KMS-11 (cell line): ENCODE measurements at regions not wholly inside any gene's neighbourhood (a gene's known extent, or its start where the extent isn't known, plus 50 kb on each side); places are given as distances from the start of the nearest gene placed in this dataset.

ENCODE experiments used
- H2AFZ ChIP-seq: fragments of 200-600 bp; sonication (generic); 2 replicates; pipeline ENCODE4 v1.6.1; 2016; ENCODE audit warnings: antibody characterized with exemption, mixed run types, low read depth
- H3K27ac ChIP-seq: fragments of 200-600 bp; sonication (generic); 2 replicates; pipeline ENCODE4 v1.6.1; 2016; ENCODE audit warnings: mild to moderate bottlenecking, mixed run types
- H3K27me3 ChIP-seq: fragments of 200-600 bp; sonication (generic); 2 replicates; pipeline ENCODE4 v1.6.1; 2017; ENCODE audit warnings: mild to moderate bottlenecking, low read depth, mixed run types, moderate library complexity; ENCODE audit not compliant: insufficient read depth
- H3K36me3 ChIP-seq: fragments of 200-600 bp; sonication (generic); 2 replicates; pipeline ENCODE4 v1.6.1; 2017; ENCODE audit warnings: mild to moderate bottlenecking, mixed run types; ENCODE audit not compliant: insufficient read depth
- H3K4me1 ChIP-seq: fragments of 200-600 bp; sonication (generic); 2 replicates; pipeline ENCODE4 v1.6.1; 2016; ENCODE audit warnings: mild to moderate bottlenecking, low read depth, mixed run types; ENCODE audit not compliant: poor library complexity, severe bottlenecking
- H3K4me2 ChIP-seq: fragments of 200-600 bp; sonication (generic); 2 replicates; pipeline ENCODE4 v1.7.0; 2016; ENCODE audit warnings: mild to moderate bottlenecking, mixed run types
- H3K4me3 ChIP-seq: fragments of 200-600 bp; sonication (generic); IDR thresholded peaks from 2 replicates; pipeline ENCODE4 v1.6.1; 2017; ENCODE audit warnings: low read depth, low read length, mixed read lengths; ENCODE audit not compliant: insufficient read depth
- H3K79me2 ChIP-seq: fragments of 200-600 bp; sonication (generic); 2 replicates; pipeline ENCODE4 v1.6.1; 2016; ENCODE audit warnings: low read depth, mixed run types; ENCODE audit not compliant: insufficient read depth
- H3K9ac ChIP-seq: fragments of 200-600 bp; sonication (generic); 2 replicates; pipeline ENCODE4 v1.6.1; 2016; ENCODE audit warnings: mild to moderate bottlenecking, mixed run types
- H4K20me1 ChIP-seq: fragments of 200-600 bp; sonication (generic); 2 replicates; pipeline ENCODE4 v1.6.1; 2016; ENCODE audit warnings: mild to moderate bottlenecking, mixed run types; ENCODE audit not compliant: insufficient read depth
- CTCF ChIP-seq: fragments of 200-600 bp; sonication (generic); conservative IDR thresholded peaks from 2 replicates; pipeline ENCODE4 v1.6.1; 2017; ENCODE audit warnings: low read depth, mild to moderate bottlenecking, antibody characterized with exemption, low read length, moderate library complexity, mixed read lengths

DNA sequence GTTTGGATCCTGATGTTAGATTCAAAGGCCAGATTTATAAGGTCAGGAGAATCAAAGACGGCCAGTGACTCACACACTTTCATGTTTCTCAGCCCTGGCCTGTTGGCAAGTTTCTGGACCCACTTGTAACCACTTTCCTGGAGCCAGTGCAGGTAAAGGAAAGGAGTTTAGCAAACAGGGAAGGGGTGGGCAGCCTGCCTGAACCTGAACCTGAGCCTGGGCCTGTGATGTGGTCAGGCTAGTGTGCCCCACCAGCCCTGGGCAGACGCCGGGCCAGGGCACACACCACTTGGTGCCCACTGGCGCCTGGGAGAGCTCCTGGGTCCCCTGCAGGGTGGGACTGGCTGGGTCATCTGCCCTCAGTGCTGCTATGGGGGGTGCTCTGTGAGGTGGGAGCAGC lies 100.5 kb upstream of the SPRED2 start:
- H2AFZ ChIP-seq, result no peak overlapping the region
- no peak for TF ChIP-seq CTCF
- no peaks in the 10 kb centered on the region for H3K79me2 ChIP-seq
- no peaks in the 10 kb centered on the region for H3K27me3 ChIP-seq
- no peaks in the 10 kb centered on the region for H3K36me3 ChIP-seq
- no peaks in the 10 kb centered on the region for H4K20me1 ChIP-seq
- no peak overlapping the region for H3K27ac ChIP-seq
- H3K9ac ChIP-seq, result no peak overlapping the region
- H3K4me2 ChIP-seq, result no peak overlapping the region
- peaks cover 4% of the 10 kb centered on the region for H3K4me1 ChIP-seq
- H3K4me3 ChIP-seq, result no peak overlapping the region

DNA sequence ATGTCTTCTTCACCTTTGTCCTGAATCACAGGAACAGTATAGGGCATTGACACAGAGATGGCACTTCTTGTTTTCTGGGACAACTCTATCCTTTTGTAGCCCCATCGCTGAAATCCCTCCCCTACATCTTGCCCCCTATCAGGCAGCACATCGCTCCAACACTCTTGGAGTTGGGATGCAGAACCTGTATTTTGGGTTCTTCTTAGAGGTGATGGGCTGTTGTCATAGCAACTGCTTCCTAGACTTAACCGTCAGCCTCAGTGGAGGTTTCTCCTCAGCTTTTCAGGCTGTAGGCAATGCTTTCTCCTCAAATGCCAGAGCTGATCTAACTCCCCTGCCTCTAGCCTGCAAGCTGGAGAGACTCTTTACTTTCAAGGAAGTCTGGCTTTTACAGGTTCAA lies 99.9 kb upstream of the SPRED2 start:
- H3K36me3 ChIP-seq, result no peaks in the 10 kb centered on the region
- H3K27ac ChIP-seq, result no peak overlapping the region
- no peak overlapping the region for H2AFZ ChIP-seq
- H3K9ac ChIP-seq, result no peak overlapping the region
- no peak overlapping the region for H3K4me3 ChIP-seq
- no peak overlapping the region for H3K4me2 ChIP-seq
- H3K27me3 ChIP-seq, result no peaks in the 10 kb centered on the region
- H4K20me1 ChIP-seq, result no peaks in the 10 kb centered on the region
- no peak for TF ChIP-seq CTCF
- H3K79me2 ChIP-seq, result no peaks in the 10 kb centered on the region
- H3K4me1 ChIP-seq, result peaks cover 4% of the 10 kb centered on the region

DNA sequence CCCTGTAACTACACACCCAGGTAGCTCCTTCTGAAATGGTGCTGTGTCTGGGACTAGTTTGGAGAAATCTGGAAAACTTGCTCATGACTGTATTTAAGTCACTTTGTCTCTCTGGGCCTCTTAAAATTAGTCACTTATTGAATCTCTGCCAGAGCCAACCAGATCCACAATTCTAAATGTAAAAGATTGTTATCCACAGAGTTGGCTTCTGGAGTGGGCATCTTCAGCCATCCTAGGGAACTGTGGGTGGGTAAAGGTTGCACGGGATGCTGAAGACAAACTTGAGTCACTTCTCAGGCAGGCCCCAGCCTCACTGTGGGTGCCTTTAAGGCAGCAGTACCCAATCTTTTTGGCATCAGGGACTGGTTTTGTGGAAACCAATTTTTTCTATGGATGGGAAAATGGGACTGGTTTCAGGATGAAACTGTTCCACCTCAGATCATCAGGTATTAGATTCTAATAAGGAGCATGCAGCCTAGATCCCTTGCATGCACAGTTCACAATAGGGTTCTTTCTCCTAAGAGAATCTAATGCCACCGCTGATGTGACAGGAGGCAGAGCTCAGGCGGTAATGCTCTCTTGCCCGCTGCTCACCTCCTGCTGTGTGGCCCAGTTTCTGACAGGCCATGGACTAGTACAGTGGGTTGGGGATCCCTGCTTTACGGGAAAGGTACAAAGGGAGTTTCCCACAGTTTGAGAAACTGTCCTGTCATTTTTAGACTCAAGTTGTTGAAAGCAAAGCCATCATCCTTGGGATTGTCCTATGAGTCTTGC lies 98.3 kb upstream of the SPRED2 start:
- H3K4me3 ChIP-seq, result no peak overlapping the region
- no peak for TF ChIP-seq CTCF
- no peak overlapping the region for H2AFZ ChIP-seq
- no peak overlapping the region for H3K9ac ChIP-seq
- peaks cover 4% of the 10 kb centered on the region for H3K4me1 ChIP-seq
- H3K4me2 ChIP-seq, result no peak overlapping the region
- no peaks in the 10 kb centered on the region for H3K36me3 ChIP-seq
- no peaks in the 10 kb centered on the region for H3K27me3 ChIP-seq
- H3K79me2 ChIP-seq, result no peaks in the 10 kb centered on the region
- H3K27ac ChIP-seq, result no peak overlapping the region
- no peaks in the 10 kb centered on the region for H4K20me1 ChIP-seq

- no peaks in the 10 kb centered on the region for H3K27me3 ChIP-seq
- peaks cover 4% of the 10 kb centered on the region for H3K4me1 ChIP-seq
- no peaks in the 10 kb centered on the region for H4K20me1 ChIP-seq
- H3K79me2 ChIP-seq, result no peaks in the 10 kb centered on the region
- H3K27ac ChIP-seq, result no peak overlapping the region
- no peaks in the 10 kb centered on the region for H3K36me3 ChIP-seq
- TF ChIP-seq CTCF, result no peak
- H3K9ac ChIP-seq, result no peak overlapping the region
- H3K4me3 ChIP-seq, result no peak overlapping the region
- no peak overlapping the region for H3K4me2 ChIP-seq
- no peak overlapping the region for H2AFZ ChIP-seq
These were observed 97.0 kb upstream of the SPRED2 start for GRCh38 chr2:65529419-65529818.
